HG03280 (cell line): ENCODE measurements at regions not wholly inside any gene's neighbourhood (a gene's known extent, or its start where the extent isn't known, plus 50 kb on each side); places are given as distances from the start of the nearest gene placed in this dataset.

Experiments
- ATAC-seq: cut with Tn5 transposase; IDR thresholded peaks from one replicate; pipeline ENCODE4 v1.9.1; 2021; ENCODE audit warnings: mild to moderate bottlenecking, moderate library complexity; ENCODE audit not compliant: unreplicated experiment

DNA sequence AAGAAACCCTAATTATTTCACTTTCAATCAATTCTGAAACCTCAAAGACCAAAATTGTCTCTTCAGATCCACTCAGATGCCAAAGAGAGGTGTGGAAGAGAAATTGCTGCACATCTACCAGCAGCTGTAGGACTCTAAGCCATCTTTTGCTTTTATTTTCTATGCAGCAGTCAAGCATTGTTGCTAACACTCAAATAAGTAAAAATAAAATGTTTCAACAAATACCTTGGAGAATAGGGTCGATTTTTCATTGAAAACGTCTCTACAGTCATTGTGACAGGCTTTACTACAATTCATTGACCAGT is 66.4 kb upstream of the CFAP20DC start:
- no peak for ATAC-seq

DNA sequence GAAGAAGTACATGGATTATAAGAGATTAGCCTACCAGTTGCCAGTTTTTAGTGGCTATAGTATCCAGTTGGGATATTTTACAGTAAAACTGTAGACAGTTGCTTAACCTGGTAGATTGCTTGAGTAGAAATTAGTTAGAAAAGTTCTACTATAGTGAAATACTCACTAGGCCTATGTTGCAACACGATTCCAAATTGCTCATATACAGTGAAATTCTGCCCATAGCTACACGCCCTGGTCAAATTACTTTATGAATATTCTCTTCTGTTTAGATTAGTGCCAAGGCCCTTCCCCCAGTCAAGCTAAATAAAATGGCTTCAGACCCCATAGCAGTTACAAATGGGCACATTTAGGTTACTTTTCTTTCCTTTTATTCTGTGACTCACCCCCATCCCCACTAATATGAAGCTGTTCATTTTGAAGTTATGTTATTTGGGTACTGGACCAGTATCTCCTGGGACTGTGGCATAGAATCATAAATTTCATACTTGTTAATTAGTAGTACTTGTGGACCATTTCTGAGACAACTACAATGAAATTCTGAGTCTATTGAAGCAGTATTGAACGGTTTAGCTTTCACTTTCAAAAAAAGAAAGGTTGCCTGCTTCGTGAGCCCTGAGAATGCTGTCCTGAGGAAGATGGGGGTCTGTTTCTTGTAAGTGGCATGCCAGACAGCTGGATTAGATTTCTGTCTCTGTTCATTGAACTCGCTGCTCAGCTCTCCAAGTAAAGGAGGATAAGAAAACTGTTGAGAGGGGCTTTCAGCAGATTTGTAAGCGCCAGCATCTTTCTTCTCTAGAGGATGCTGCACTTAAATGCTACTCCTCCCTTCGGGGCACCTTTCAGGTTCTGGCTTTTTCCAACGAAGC is 65.8 kb upstream of the CFAP20DC start:
- ATAC-seq = no peak

DNA sequence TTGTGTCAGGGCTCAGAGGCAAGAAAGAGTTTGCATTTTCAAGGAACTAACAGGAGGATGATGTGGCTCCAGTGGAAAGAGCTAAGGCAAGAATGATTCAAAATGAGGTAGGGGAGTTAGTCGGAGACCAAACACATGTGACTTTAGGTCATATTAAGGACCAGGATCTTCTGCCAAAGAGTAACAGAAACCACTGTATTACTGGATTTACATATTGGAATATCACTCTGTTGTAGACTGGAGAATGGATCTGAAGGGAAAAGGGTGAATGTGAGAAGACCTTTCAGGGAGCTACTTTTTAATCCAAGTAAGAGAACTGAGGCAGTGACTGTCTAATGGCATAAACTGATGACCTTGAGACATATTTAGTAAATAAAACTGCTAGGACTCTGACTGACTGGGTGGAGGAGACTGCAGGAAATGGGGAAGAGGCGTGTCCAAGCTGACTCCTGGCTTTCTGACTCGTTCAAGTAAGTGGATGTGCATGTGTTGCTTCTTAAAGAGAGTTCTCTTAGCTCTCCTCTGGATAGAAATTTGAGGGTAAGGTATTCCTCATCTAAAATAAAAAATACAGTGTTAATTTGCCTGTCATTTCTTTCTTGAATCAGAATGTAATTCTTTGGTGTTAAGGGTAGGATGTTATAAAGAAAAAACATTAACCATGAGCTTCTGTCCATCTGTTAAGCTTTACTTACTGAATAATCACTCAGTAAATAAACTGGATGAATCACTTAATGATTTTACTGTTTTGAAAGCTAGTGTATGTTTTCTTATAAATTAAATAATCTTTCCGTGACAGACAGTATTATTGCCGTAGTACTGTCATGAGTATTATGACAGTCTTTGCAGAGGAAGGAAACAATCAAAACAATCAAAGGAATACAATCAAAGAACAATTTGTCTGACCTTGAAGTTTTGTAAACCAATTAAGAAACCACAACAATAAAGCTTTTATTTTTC is 58.3 kb upstream of the CFAP20DC start:
- no peak for ATAC-seq

DNA sequence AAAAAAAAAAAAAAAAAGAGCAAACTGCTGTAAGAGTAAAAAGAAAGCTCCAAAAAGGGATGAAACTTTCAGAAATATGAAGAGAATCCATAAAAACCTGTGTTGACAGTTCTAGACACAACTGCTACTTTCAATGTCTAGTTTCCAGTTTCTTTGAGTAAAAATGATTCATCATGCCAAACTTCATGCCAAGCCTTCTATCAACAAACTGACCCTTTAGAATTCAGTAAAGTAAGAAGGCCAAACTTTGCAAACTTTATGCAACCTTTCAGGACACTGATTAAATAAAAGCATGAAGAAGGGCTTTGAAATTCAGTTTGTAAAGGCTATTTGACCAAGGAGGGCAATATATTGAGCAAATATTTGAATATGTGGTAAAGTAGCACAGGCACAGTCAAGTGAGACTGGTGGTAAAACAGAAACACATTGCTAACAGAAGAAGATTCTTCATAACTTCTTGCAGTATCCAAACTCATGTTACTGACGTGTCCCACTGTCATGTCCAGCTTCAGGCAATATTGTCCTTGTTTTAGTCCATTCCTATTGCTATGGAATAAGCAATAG is 56.3 kb upstream of the CFAP20DC start:
- no peak for ATAC-seq

DNA sequence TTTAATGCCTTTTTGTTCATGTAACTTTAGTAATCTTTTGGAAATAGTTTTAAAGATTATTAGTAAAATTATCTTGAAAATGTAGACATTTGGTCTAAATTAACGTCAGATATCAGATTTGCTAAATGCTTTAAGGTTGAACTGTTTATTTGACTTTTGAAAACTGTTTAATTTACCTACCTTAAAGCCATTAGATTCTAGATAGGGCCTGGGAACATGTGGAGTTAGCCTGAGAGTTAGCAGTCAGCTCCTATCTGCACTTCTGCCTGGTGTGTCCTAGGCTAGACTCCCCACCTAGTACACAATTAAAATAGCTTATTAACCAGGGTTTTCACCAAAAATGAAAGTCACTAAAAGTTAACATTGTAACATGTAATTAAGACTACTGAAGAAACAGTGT is 53.7 kb upstream of the CFAP20DC start:
- ATAC-seq = no peak

DNA sequence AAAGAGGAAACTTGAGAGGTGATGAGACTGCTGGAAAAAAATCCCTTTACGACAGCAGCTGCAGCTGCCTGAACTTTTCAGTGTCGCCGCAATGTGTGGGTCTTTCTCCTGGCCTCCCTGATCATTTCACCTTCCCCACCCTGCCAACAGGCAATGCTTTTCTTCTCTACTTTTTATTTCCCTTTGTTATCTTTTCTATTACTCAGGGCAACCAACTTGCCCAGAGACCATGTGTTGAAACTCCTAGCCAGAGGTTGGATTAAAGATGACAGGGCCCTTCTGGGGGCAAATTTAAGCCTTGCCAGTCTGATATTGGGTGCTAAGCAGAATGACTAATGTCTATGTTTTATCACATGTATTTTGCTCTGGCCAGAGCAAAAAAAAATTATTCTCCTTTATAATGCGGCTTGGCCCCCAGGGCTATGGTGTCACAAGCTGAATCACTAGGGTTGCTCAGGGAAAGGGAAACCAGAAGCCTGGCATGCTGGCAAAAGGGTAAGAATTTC is 51.5 kb upstream of the CFAP20DC start:
- no peak for ATAC-seq
